ENCODE measurements at regions not wholly inside any gene's neighbourhood (a gene's known extent, or its start where the extent isn't known, plus 50 kb on each side); places are given as distances from the start of the nearest gene placed in this dataset.

GRCh38 chr2:78407960-78408794 lies 617.3 kb upstream of the REG3G start:
- Histone ChIP-seq H3K9ac (ENCODE audit: low read depth, low read length) (no peak overlapping the region), H4K91ac (ENCODE audit: insufficient read depth, low read depth, low read length) (no peak overlapping the region), H3K23ac (ENCODE audit: low read depth, low read length) (no peak overlapping the region), H2BK15ac (ENCODE audit: low read depth, low read length) (no peak overlapping the region), H3K79me1 (ENCODE audit: low read depth in 1 of 2, low read length in 2 of 2) (no peaks in the 10 kb centered on the region), H2AK5ac (ENCODE audit: low read depth, low read length) (no peak overlapping the region), H3K18ac (ENCODE audit: low read depth, low read length) (no peak overlapping the region), H3K4me3 (ENCODE audit: insufficient read depth, low read depth, low read length) (no peak overlapping the region), H4K8ac (ENCODE audit: low read depth in 2 of 2, low read length in 2 of 2) (no peak overlapping the region), H3K27me3 (ENCODE audit: control insufficient read depth, insufficient read depth, low read length) (no peaks in the 10 kb centered on the region), H3K9me3 (ENCODE audit: control insufficient read depth, insufficient read depth, low read length) (peaks cover 17% of the 10 kb centered on the region), H3K4ac (ENCODE audit: low read depth, low read length) (no peak overlapping the region), H4K5ac (ENCODE audit: low read depth, low read length) (no peak overlapping the region), H2BK20ac (ENCODE audit: low read depth, low read length) (no peak overlapping the region), H3K4me1 (ENCODE audit: control insufficient read depth, insufficient read depth, low read length) (no peaks in the 10 kb centered on the region), H4K20me1 (ENCODE audit: insufficient read depth, low read length) (no peaks in the 10 kb centered on the region), H3K9me1 (ENCODE audit: insufficient read depth, low read length) (no peaks in the 10 kb centered on the region), H3K4me2 (ENCODE audit: low read depth, low read length) (no peak overlapping the region), H2BK5ac (ENCODE audit: low read depth, low read length, poor library complexity, severe bottlenecking) (no peak overlapping the region), H2AK9ac (replicated peaks; ENCODE audit: low read depth, low read length, poor library complexity) (no peak overlapping the region), H3K56ac (ENCODE audit: extremely low read depth, insufficient read depth, low read length) (no peak overlapping the region), H3K14ac (replicated peaks; ENCODE audit: low read depth, low read length) (no peak overlapping the region), H2AFZ (replicated peaks; ENCODE audit: low read length, poor library complexity) (no peak overlapping the region), H3K36me3 (ENCODE audit: control insufficient read depth, insufficient read depth, low read length) (no peaks in the 10 kb centered on the region), H2BK120ac (ENCODE audit: low read depth, low read length) (no peak overlapping the region), H3K27ac (ENCODE audit: insufficient read depth, low read length) (no peak overlapping the region)
- ChIA-PET POLR2A (ENCODE audit: unreplicated experiment) (no interaction called here), CTCF (no interaction called here)
- intact Hi-C loops (cut with micrococcal nuclease) (no loop called here), in situ Hi-C loops (cut with MboI; ENCODE audit: low sequenced_read_pairs) (no loop called here), dilution Hi-C loops (cut with HindIII; ENCODE audit: low sequenced_read_pairs, unreplicated experiment) (no loop called here)
- no CpG with 5 or more reads among the region's 7 CpGs for WGBS, 2 experiments (ENCODE audit: extremely low coverage in 2 of 2, insufficient read length in 1 of 2)
- DNase-seq: no peak
- no peak for TF ChIP-seq MXI1 (IDR thresholded peaks at IDR 0.05; ENCODE audit: borderline replicate concordance, low read depth, low read length)
- TF ChIP-seq SMC3 (IDR thresholded peaks at IDR 0.05; ENCODE audit: low read depth, low read length): no peak
- no peak for TF ChIP-seq CHD1 (IDR thresholded peaks at IDR 0.05; ENCODE audit: low read depth, low read length)
- TF ChIP-seq CEBPB (IDR thresholded peaks at IDR 0.05; ENCODE audit: low read depth, low read length): no peak
- TF ChIP-seq RCOR1 (IDR thresholded peaks at IDR 0.05; ENCODE audit: insufficient replicate concordance, low read length): no peak
- no peak for TF ChIP-seq RAD21 (IDR thresholded peaks at IDR 0.05; ENCODE audit: low read length)
- no peak for TF ChIP-seq CTCF (conservative IDR thresholded peaks at IDR 0.05; ENCODE audit: low read depth, low read length)
- no peak for TF ChIP-seq RFX5 (IDR thresholded peaks at IDR 0.05; ENCODE audit: low read depth, low read length)
- no peak for TF ChIP-seq NFE2L2 (IDR thresholded peaks at IDR 0.05; ENCODE audit: low read depth, low read length)
- TF ChIP-seq POLR2A (IDR thresholded peaks at IDR 0.05; ENCODE audit: low read depth, low read length): no peak
- TF ChIP-seq MAFK (IDR thresholded peaks at IDR 0.05; ENCODE audit: low read depth, low read length): no peak
- BruUV-seq (replicated peaks): no TSS peak
- no peak for ATAC-seq (ENCODE audit: low read depth)

All from IMR-90 (cell line).